Upper lobe of left lung (tissue), 4 donors: ENCODE measurements at regions not wholly inside any gene's neighbourhood (a gene's known extent, or its start where the extent isn't known, plus 50 kb on each side); places are given as distances from the start of the nearest gene placed in this dataset.

Source experiments
- EP300 ChIP-seq, 4 donors: sonication (generic); formaldehyde crosslinking; IDR thresholded peaks; one replicate each; pipeline ENCODE4 v1.5.1; 2017; ENCODE audit warnings: antibody characterized with exemption in 4 of 4, control low read depth in 2 of 4
- POLR2A ChIP-seq, 4 donors: fragments of 450-650 bp; IDR thresholded peaks; one replicate each; pipeline ENCODE4 v1.5.1; 2016 to 2017; ENCODE audit warnings: antibody characterized with exemption in 4 of 4, mild to moderate bottlenecking in 2 of 4
- POLR2AphosphoS5 ChIP-seq, 2 donors: sonication (generic); formaldehyde crosslinking; IDR thresholded peaks; one replicate each; pipeline ENCODE4 v1.5.1; 2017; ENCODE audit warnings: antibody characterized with exemption in 2 of 2
- TF ChIP-seq, protein P1 (sequence below), 6 experiments: fragments of 450-650 bp in 4 of 6; fragments of 200-600 bp in 2 of 6; sonication (generic) in 2 of 6; IDR thresholded peaks; one replicate each; pipeline ENCODE4 v1.5.1; 2016 to 2019; ENCODE audit warnings: antibody characterized with exemption in 6 of 6

GRCh38 chr17:73803964-73804435 lies 159.8 kb upstream of the SDK2 start:
- TF ChIP-seq POLR2A (IDR thresholded peaks at IDR 0.05): no peak
- no peak for TF ChIP-seq POLR2AphosphoS5 (IDR thresholded peaks at IDR 0.05)
- TF ChIP-seq, protein P1, sequence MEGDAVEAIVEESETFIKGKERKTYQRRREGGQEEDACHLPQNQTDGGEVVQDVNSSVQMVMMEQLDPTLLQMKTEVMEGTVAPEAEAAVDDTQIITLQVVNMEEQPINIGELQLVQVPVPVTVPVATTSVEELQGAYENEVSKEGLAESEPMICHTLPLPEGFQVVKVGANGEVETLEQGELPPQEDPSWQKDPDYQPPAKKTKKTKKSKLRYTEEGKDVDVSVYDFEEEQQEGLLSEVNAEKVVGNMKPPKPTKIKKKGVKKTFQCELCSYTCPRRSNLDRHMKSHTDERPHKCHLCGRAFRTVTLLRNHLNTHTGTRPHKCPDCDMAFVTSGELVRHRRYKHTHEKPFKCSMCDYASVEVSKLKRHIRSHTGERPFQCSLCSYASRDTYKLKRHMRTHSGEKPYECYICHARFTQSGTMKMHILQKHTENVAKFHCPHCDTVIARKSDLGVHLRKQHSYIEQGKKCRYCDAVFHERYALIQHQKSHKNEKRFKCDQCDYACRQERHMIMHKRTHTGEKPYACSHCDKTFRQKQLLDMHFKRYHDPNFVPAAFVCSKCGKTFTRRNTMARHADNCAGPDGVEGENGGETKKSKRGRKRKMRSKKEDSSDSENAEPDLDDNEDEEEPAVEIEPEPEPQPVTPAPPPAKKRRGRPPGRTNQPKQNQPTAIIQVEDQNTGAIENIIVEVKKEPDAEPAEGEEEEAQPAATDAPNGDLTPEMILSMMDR (IDR thresholded peaks at IDR 0.05): no peak
- no peak for TF ChIP-seq EP300 (IDR thresholded peaks at IDR 0.05)
